Calu3 (cell line): ENCODE measurements at regions not wholly inside any gene's neighbourhood (a gene's known extent, or its start where the extent isn't known, plus 50 kb on each side); places are given as distances from the start of the nearest gene placed in this dataset.

ENCODE experiments used
- BruUV-seq: library from RNA; stranded (reverse); fragments of 400-500 nt; replicated peaks from 2 replicates; lab custom pipeline; 2021; lab: Mats Ljungman, UMichigan
- CTCF ChIA-PET: fragments of 300-600 bp; sonication (Branson Sonifier 250); formaldehyde crosslinking; loops from one replicate; lab custom pipeline; 2022; ENCODE audit warnings: antibody characterized with exemption; lab: Charles Lee
- DNase-seq: peaks from one replicate; pipeline ENCODE4 v3.0.0; 2022
- H3K27ac Mint-ChIP-seq: one replicate; pipeline ENCODE4 v1.8.0; 2022; ENCODE audit warnings: mixed read lengths; ENCODE audit not compliant: unreplicated experiment
- H3K27me3 Mint-ChIP-seq: one replicate; pipeline ENCODE4 v1.8.0; 2022; ENCODE audit warnings: mixed read lengths; ENCODE audit not compliant: unreplicated experiment
- H3K36me3 Mint-ChIP-seq: one replicate; pipeline ENCODE4 v1.8.0; 2022; ENCODE audit warnings: mild to moderate bottlenecking, moderate library complexity, mixed read lengths; ENCODE audit not compliant: insufficient read depth, unreplicated experiment
- H3K4me1 Mint-ChIP-seq: one replicate; pipeline ENCODE4 v1.8.0; 2022; ENCODE audit warnings: mild to moderate bottlenecking, low read depth, mixed read lengths; ENCODE audit not compliant: unreplicated experiment
- H3K4me3 Mint-ChIP-seq: one replicate; pipeline ENCODE4 v1.8.0; 2022; ENCODE audit warnings: mild to moderate bottlenecking, low read depth, moderate library complexity, mixed read lengths; ENCODE audit not compliant: unreplicated experiment
- H3K9me3 Mint-ChIP-seq: one replicate; pipeline ENCODE4 v1.8.0; 2022; ENCODE audit warnings: low read depth, mixed read lengths; ENCODE audit not compliant: unreplicated experiment
- CTCF ChIP-seq: fragments of 200-600 bp; IDR thresholded peaks from one replicate; pipeline ENCODE4 v1.8.0; 2022; ENCODE audit warnings: antibody characterized with exemption; ENCODE audit not compliant: unreplicated experiment
- intact Hi-C: fragments of 100-400 bp; cut with micrococcal nuclease; formaldehyde crosslinking; loops from one replicate; pipeline ENCODE4 v1.10.0; 2022; ENCODE audit not compliant: unreplicated experiment

GRCh38 chr15:88748651-88749050 lies 54.6 kb upstream of the ACAN start:
- peaks cover 6% of the 10 kb centered on the region for H3K9me3 Mint-ChIP-seq
- H3K27me3 Mint-ChIP-seq = peaks cover 93% of the 10 kb centered on the region
- peaks cover 6% of the 10 kb centered on the region for H3K4me1 Mint-ChIP-seq
- no peak for DNase-seq
- no peak for TF ChIP-seq CTCF
- no peak overlapping the region for H3K4me3 Mint-ChIP-seq
- CTCF ChIA-PET = no interaction called here
- H3K27ac Mint-ChIP-seq = no peak overlapping the region
- no TSS peak for BruUV-seq
- H3K36me3 Mint-ChIP-seq = no peaks in the 10 kb centered on the region
- intact Hi-C loops = no loop called here

GRCh38 chr15:88749699-88750098 lies 53.5 kb upstream of the ACAN start:
- peaks cover 6% of the 10 kb centered on the region for H3K9me3 Mint-ChIP-seq
- DNase-seq = no peak
- H3K36me3 Mint-ChIP-seq = no peaks in the 10 kb centered on the region
- H3K4me3 Mint-ChIP-seq = no peak overlapping the region
- CTCF ChIA-PET = no interaction called here
- H3K4me1 Mint-ChIP-seq = peaks cover 6% of the 10 kb centered on the region
- H3K27ac Mint-ChIP-seq = no peak overlapping the region
- intact Hi-C loops = no loop called here
- H3K27me3 Mint-ChIP-seq = peaks cover 93% of the 10 kb centered on the region
- BruUV-seq = no TSS peak
- no peak for TF ChIP-seq CTCF

- no peaks in the 10 kb centered on the region for H3K4me1 Mint-ChIP-seq
- DNase-seq = no peak
- no peaks in the 10 kb centered on the region for H3K36me3 Mint-ChIP-seq
- H3K9me3 Mint-ChIP-seq = peaks cover 6% of the 10 kb centered on the region
- BruUV-seq = no TSS peak
- no peak for TF ChIP-seq CTCF
- H3K27me3 Mint-ChIP-seq = peaks cover 91% of the 10 kb centered on the region
- H3K27ac Mint-ChIP-seq = no peak overlapping the region
- no peak overlapping the region for H3K4me3 Mint-ChIP-seq
- CTCF ChIA-PET = no interaction called here
- intact Hi-C loops = no loop called here
Measured at GRCh38 chr15:88752501-88752900, 50.7 kb upstream of the ACAN start.

- no peak for DNase-seq
- Mint-ChIP-seq H3K4me3 (no peak overlapping the region), H3K9me3 (peaks cover 6% of the 10 kb centered on the region), H3K4me1 (no peaks in the 10 kb centered on the region), H3K27ac (no peak overlapping the region), H3K27me3 (peaks cover 91% of the 10 kb centered on the region), H3K36me3 (no peaks in the 10 kb centered on the region)
- no TSS peak for BruUV-seq
- no peak for TF ChIP-seq CTCF
- intact Hi-C loops = no loop called here
- CTCF ChIA-PET = no interaction called here
Measured at GRCh38 chr15:88752951-88753350, 50.3 kb upstream of the ACAN start.
